Gastrocnemius medialis (tissue), 4 donors: ENCODE measurements at regions not wholly inside any gene's neighbourhood (a gene's known extent, or its start where the extent isn't known, plus 50 kb on each side); places are given as distances from the start of the nearest gene placed in this dataset.

Source experiments
- CTCF ChIP-seq, 5 experiments: fragments of 450-650 bp in 3 of 5; fragments of 200-600 bp in 2 of 5; sonication (generic) in 2 of 5; IDR thresholded peaks in 4 of 5; conservative IDR thresholded peaks in 1 of 5; 1 replicate in 4 of 5; 2 replicates in 1 of 5; pipeline ENCODE4 v1.5.1; 2016 to 2019; ENCODE audit warnings: antibody characterized with exemption in 5 of 5, mild to moderate bottlenecking in 3 of 5, moderate library complexity in 3 of 5
- POLR2A ChIP-seq, 2 donors: fragments of 450-650 bp; IDR thresholded peaks; one replicate each; pipeline ENCODE4 v1.6.1; 2017; ENCODE audit warnings: antibody characterized with exemption in 2 of 2, mild to moderate bottlenecking in 2 of 2, moderate library complexity in 2 of 2

GRCh38 chr11:122395282-122395681 is 260.2 kb upstream of the UBASH3B start:
- TF ChIP-seq POLR2A (IDR thresholded peaks at IDR 0.05) (no peak), CTCF (IDR thresholded peaks at IDR 0.05 in 4 of 5, conservative IDR thresholded peaks at IDR 0.05 in 1 of 5) (no peak)
